NB4 (cell line): ENCODE measurements at regions not wholly inside any gene's neighbourhood (a gene's known extent, or its start where the extent isn't known, plus 50 kb on each side); places are given as distances from the start of the nearest gene placed in this dataset.

Experiments used
- DNase-seq: peaks from one replicate; pipeline ENCODE4 v3.0.0; 2010; ENCODE audit warnings: low read depth
- H3K4me3 ChIP-seq: one replicate; pipeline ENCODE4 v1.5.1; 2011; ENCODE audit warnings: mild to moderate bottlenecking, low read depth, low read length, moderate library complexity
- MYC ChIP-seq: IDR thresholded peaks from 2 replicates; pipeline ENCODE4 v1.6.1; 2011; ENCODE audit warnings: low read depth, low read length
- POLR2A ChIP-seq: IDR thresholded peaks from 2 replicates; pipeline ENCODE4 v1.6.1; 2011; ENCODE audit warnings: mild to moderate bottlenecking; ENCODE audit not compliant: insufficient read length; ENCODE audit errors: extremely low read depth
- TF ChIP-seq, protein P1 (sequence below): IDR thresholded peaks from 2 replicates; pipeline ENCODE4 v1.6.1; 2011; ENCODE audit warnings: low read depth, low read length
- TF ChIP-seq, protein P2 (sequence below): IDR thresholded peaks from one replicate; pipeline ENCODE4 v1.5.1; 2012; ENCODE audit warnings: low read depth, low read length

DNA sequence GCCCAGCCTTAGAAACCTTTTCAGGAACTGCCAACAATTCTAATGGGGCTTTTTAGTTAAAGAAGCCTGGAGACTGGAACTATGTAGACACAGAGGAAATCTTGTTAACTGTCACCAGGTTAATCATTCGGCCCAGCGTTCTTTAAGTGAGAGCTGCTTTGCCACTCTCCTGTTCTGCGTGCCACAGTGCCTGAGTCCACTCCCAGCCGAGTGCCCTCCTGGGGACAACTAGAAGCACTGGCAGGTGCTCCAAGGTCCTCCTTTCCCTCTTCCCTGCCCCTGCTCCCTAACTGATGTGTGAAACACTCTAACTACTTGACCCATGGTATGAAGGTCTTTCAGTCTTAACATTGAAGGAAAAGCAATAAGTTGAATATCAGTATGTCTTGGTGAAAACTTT is 151.2 kb upstream of the TLL1 start:
- TF ChIP-seq POLR2A (no peak), MYC (no peak)
- TF ChIP-seq, protein P1, sequence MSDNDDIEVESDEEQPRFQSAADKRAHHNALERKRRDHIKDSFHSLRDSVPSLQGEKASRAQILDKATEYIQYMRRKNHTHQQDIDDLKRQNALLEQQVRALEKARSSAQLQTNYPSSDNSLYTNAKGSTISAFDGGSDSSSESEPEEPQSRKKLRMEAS = no peak
- TF ChIP-seq, protein P2, sequence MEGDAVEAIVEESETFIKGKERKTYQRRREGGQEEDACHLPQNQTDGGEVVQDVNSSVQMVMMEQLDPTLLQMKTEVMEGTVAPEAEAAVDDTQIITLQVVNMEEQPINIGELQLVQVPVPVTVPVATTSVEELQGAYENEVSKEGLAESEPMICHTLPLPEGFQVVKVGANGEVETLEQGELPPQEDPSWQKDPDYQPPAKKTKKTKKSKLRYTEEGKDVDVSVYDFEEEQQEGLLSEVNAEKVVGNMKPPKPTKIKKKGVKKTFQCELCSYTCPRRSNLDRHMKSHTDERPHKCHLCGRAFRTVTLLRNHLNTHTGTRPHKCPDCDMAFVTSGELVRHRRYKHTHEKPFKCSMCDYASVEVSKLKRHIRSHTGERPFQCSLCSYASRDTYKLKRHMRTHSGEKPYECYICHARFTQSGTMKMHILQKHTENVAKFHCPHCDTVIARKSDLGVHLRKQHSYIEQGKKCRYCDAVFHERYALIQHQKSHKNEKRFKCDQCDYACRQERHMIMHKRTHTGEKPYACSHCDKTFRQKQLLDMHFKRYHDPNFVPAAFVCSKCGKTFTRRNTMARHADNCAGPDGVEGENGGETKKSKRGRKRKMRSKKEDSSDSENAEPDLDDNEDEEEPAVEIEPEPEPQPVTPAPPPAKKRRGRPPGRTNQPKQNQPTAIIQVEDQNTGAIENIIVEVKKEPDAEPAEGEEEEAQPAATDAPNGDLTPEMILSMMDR = no peak
- no peak for DNase-seq
- no peak overlapping the region for H3K4me3 ChIP-seq

- no peak for DNase-seq
- H3K4me3 ChIP-seq = no peak overlapping the region
- TF ChIP-seq MYC = no peak
- TF ChIP-seq, protein P2 = no peak
- TF ChIP-seq, protein P1 = no peak
- no peak for TF ChIP-seq POLR2A
These were observed 149.8 kb upstream of the TLL1 start for GRCh38 chr4:165723051-165723795.

DNA sequence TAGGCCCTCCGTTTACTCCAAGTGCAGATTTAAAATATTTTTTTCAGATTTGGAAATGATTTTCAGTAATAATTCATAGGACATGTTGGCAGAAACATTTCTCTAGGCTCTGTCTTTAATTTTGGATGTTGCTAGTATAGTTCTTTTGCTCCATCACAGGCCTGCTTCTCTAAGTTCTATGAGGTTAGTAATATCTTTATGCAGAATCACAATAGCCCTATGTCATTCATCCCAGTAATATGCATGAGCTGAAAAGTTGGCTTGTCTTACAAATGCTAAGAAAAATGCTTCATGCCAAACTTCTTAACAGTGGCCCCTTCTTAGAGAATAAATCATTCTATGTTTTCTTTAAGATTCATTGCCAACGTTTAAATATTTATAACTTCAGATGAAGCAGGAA is 148.3 kb upstream of the TLL1 start:
- TF ChIP-seq MYC (no peak), POLR2A (no peak)
- TF ChIP-seq, protein P2 = no peak
- TF ChIP-seq, protein P1 = no peak
- no peak overlapping the region for H3K4me3 ChIP-seq
- no peak for DNase-seq

DNA sequence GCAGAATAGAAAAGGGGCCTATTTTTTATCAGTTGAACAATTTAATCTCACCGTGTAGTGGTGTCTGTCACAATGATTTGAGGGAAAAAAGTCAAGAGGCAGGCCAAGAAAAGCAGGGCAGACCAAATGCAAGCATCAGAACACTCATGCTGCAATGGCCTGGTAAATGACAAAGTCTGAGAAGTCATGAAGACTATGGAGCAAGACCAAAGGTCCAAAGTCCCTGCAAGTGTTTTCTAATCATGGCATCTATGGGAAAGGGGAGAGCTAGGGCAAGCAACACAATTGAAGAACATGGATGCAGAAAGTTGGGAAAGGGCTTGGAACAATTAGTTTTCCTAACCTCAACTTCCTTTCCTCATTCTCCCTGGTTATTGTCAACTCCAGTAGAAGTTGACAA is 147.7 kb upstream of the TLL1 start:
- no peak for DNase-seq
- TF ChIP-seq, protein P1 = no peak
- TF ChIP-seq, protein P2 = no peak
- TF ChIP-seq POLR2A (no peak), MYC (no peak)
- no peak overlapping the region for H3K4me3 ChIP-seq

DNA sequence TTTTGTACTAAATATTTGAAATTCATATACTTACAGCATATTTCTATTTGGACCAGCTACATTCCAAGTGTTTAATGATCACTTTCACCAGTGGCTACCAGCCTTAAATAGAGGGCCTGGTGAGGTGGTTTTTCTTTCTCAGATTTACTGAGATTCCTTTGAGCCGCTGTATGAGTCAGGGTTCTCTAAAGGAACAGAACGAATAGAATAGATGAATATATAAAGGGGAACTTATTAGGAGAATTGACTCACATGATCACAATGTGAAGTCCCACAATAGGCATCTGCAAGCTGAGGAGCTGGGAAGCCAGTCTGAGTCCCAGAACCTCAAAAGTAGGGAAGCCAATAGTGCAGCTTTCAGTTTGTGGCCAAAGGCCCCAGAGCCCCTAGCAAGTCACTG is 146.2 kb upstream of the TLL1 start:
- TF ChIP-seq POLR2A = no peak
- TF ChIP-seq, protein P1 = no peak
- TF ChIP-seq MYC = no peak
- TF ChIP-seq, protein P2 = no peak
- no peak for DNase-seq

More for the DNA sequence above, 146.2 kb upstream of the TLL1 start:
- H3K4me3 ChIP-seq = no peak overlapping the region
